Amniotic epithelial cell (primary cell): ENCODE measurements at regions not wholly inside any gene's neighbourhood (a gene's known extent, or its start where the extent isn't known, plus 50 kb on each side); places are given as distances from the start of the nearest gene placed in this dataset.
A peak's percentile ranks its signal among the peaks of the same experiment; 100 is the strongest.

ENCODE experiments used
- DNase-seq: peaks from one replicate; pipeline ENCODE4 v3.0.0-alpha.2; 2010; ENCODE audit warnings: low read depth

DNA sequence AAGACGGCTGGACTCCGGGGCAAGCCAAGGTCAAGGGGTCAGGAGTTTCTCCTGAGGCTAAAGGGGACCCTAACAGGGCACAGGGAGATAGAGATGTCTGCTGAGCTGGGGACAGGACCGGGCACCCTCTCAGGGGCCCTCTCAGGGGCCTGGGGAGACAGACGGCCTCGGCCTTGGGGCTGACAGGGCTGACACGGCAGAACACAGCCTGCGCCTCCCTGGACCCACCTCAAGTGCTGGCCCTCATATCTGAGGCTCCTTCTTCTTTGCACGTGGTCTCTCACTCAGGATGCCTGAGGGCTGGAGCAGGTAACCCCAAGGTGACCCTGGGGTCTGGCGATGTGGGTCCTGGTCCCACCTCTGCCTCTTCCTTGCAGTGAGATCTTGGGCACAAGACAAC is 186.9 kb upstream of the TNRC6C start:
- no peak for DNase-seq

DNA sequence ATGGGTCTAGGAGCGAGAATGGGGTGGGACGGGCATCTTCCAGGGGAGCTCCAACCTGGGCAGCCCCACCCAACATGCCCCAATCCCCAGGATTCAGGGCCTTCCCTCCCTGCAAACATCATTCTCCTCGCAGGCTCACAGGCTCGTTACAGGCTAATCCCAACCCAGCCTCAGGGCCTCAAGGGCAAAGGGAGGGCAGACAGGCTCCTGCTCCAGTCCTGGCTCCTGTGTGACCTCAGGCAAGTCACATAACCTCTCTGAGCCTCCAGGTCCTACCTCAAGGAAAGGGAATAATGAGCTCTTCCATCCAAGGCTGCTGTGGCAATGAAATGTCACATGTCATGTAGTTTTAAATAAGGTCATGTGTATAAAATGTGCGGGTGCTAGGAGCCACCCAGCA is 186.5 kb upstream of the TNRC6C start:
- no peak for DNase-seq

DNA sequence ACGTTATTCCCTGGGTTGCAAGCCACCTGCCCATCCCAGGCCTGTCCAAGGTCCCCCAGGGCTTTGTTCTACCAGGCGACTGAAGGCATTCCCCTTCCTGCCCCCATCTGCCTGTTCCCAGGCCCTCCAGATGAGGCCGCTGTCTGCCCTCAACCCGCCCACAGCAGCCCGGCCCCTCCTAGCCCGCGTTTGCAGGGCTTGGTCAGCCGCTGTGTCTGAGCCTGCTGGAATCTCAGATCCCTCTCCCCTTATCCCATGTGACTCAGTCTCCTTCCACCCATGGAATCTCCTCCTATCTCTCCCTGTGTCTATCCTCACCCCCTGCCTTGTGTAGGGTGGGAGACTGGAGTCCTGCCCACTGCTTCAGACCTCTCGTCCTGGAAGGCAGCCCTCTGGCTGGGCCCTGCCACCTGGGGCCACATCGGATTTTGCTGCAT is 186.0 kb upstream of the TNRC6C start:
- peak; percentile 70 for DNase-seq

DNA sequence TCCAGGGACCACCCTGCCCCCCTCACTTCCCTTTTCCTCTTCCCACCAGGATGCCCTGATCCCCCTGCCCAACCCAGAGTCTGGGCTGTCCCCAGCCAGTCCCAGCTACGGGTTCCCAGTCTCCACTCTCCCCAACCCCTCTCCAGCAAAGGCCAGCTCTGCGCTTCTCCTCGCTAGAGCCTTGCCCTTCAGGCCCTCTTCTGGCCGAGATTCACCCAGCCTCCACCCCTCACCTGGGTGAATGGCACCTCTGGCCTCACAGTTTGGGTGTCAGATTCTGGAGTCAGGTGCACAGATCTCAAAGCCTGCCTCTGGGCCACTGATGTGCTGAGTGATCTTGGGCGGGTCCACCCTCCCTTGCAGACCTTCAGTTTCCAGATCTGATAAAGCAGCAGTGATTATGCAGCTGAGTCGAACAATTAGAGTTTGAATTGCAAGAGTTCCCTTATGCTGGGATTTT is 185.6 kb upstream of the TNRC6C start:
- DNase-seq = no peak

DNA sequence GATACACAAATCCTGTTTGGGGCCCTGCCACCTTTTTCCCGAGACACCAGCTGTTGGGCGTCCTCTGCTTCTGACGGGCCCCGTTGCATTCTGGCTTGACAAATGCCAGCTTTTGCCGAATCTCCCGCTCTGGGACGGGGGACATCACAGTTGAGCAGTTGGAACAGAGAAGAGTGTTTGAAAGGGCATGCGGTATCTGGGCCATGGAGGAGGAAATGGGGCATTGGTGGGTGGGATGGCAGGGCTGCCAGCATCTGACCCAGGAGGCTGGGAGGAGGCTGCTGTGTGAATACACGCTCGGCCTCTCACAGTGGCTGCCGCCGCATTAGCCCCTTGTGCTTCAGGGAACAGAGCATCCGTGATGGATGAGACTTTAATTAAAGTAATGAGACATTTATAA is 184.3 kb upstream of the TNRC6C start:
- no peak for DNase-seq

DNA sequence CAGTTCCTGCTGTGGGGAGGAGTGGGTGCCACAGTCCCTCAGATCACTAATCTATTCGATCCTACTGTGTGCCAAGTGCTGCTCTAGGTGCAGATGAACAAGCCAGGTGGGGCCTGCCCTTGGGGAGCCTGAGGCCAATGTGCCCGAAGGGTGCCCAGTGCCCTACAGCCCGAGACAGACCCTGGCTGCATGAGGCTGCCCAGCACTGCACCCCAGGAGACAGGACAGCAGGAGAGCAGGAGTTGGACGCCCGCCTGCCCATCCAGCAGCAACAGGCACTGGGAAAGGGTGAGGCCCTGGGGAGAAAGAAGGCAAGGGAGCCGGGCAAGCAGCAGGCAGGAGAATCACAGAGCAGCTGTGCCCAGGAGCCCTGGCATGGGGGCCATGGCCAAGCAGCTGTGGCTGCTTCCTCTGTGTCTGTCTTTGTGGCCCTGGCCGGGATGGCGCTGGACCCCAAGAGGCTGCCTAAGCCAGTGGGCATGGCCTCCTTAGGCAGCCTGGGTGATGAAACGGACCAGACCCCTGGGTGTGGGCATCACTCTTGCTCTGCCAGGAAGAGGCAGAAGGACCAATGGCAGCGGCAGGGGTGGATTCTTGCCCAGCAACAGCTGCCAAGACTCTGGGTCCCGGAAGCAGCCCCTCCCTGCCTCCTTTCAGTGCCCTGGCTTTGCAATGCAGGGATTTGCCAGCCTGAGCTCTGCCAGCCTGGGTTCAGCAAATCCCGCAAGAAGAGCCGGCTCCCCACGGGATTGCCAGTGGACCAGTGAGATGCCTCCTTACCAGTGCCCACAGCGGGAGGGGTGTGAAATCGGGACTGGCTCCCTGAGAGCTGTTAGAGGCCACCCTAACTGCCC is 179.6 kb upstream of the TNRC6C start:
- DNase-seq = no peak

DNA sequence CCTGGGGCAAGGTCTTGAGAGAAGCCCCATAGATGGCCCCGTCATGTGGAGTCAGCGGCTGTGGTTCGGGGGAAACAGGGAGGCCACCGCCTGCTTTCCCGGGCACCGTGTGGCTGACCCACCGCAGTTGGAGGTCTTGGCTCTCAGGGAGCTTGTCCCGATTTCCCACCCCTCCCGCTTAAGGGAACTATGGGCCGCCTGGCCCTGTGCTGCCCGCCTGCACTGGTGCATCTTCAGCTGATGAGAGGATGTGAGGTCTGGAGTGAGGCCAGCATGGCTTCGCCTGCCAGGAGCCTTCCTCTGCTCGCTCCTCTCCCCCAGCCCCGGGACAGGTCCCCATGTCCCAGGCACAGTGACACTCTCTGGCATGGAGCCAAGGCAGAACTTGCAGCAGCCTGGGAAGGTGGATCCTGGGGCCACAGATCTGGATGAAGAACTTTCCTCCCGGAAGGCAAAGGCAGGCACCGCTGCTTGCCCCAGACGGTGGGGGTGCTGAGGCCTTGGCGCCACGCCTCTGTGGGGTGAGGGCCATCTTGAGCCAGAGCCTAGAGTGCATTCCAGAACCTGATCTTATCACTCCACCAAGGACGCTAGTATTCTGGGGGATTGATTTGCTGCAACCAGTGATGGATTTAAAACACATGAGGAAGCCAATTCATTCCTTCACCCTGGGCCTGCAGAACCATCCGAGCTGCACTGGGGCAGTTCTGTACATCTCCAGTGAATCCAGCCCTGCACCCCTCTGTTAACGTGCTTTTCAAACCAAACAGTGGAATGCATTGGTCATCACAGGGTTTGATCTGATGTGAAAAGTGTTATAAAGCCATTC is 178.6 kb upstream of the TNRC6C start:
- DNase-seq = no peak

DNA sequence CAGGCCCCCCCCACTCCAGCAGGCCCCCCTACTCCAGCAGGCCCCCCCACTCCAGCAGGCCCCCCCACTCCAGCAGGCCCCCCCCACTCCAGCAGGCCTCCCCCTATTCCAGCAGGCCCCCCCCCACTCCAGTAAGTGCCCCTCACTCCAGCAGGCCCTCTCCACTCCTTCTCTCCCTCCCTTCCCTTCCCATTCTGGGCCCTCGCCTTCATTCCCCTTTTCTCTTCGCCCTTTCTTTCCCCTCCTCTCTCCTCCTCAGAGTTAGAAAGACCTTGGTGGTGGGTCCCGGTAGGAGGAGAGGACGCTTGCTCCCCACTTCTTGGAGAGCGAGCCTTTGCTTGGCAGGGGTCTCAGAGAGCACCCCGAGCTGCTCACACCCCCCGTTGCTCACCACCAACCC is 177.0 kb upstream of the TNRC6C start:
- no peak for DNase-seq

DNA sequence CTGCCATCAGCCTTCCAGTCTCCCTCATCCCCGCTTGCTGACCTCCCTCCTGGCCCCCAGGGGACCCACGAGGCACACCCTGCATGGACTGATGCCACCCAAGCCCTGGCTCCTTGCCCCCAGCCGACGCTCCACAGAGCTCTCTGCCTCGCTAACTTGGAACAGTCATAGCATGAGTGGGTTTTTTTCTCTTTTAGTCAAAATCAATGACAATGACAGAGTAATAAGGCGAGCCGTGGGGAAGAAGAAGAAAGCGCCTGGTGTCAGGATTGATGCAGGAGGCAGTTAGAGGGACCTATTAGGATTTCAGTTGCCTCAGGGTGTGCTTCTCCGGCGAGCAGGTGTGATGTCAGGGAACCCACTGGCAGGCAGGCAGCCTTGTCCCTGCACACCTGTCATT is 176.3 kb upstream of the TNRC6C start:
- DNase-seq = no peak

DNA sequence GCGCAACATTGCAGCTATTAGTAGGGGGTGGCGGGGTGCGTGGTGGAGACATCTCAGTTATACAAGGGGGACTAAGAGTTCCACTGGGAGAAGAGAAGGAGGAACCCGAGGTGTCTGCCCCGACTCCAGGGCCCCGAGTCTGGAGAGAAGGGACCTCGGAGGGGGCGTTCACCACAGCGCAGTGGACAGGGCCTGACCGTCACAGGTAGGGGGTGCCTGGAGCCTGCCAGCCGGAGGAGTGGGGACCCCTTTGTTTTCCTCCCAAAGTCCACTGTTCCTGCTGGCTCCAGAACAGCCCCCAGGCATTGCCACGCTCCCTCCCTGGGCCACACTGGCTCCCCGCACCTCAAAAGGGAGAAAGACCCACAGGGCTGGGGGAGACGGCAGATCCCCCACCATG is 175.9 kb upstream of the TNRC6C start:
- no peak for DNase-seq

DNA sequence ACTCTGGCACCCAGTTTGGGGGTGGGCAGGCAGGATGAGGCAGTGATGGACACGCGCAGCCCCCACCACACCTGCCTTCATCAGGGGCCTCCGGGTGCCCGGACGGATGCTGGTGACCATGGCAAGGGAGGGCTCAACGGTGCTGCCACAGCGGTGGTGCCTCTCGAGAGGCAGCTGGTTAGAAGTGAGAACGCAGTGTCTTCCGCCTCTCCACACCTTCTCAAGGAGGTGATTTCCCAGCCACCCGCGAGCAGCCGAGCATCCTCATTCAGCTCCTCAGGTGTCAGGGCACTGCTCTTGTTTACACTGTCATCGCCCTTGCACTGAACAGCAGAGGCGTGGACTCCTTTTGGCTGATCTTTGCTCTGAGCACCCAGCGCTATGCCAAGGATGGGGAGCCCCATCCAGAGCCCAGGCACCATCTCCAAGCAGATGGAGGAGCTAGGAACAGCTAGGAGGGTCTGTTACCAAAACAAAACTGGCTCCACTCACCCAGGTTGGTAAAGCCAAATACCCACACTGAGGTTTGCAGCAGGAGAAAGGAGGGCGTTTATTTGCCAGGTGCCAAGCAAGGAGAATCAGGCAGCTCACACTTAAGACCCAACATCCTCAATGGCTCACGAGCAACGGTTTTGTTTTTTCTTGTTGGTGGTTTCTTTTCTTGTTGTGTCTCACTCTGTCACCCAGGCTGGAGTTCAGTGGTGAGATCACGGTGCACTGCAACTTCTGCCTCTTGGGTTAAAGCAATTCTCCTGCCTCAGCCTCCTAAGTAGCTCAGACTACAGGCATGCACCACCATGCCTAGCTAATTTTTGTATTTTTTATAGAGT is 174.3 kb upstream of the TNRC6C start:
- DNase-seq = no peak

DNA sequence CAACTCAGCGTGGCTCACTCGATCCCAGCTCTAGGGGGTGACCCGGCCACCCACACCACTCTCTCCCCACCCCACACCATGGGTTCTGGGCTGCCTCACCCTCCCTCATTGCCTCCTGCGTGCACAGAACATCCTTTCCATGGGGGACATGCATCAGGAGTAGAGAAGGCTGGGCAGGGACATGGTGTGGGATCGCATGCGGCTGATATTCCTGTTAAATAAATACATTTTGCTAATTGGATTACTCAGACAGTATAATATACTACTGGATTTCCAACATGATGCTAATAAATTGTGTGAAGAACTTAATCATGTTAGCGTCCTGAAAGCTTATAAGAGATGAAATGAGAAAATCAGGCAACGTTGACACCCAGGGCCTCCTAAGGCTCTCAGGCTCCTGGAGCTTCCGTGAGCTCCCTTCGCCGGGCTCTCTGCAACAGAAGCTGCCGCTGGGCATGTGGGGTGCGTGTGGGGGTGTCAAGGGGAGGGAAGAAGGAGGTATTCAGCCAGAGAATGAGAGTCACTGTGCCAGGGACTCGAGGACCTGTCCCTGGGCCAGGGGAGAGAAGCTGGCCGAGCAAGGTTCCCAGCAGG is 173.1 kb upstream of the TNRC6C start:
- DNase-seq = no peak

DNA sequence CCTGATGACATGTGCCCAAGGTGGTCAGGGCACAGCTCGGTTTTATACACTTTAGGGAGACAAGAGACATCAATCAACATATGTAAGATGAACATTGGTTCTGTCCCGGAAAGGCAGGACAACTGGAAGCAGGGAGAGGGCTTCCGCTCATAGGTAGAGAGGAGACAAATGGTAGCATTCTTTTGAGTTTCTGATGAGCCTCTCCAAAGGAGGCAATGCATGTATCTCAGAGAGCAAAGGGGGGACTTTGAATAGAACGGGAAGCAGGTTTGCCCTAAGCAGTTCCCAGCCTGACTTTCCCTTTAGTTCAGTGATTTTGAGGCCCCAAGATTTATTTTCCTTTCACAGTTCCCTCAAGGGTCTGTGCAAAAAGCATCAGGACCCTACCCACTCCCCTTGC is 172.4 kb upstream of the TNRC6C start:
- DNase-seq = no peak

DNA sequence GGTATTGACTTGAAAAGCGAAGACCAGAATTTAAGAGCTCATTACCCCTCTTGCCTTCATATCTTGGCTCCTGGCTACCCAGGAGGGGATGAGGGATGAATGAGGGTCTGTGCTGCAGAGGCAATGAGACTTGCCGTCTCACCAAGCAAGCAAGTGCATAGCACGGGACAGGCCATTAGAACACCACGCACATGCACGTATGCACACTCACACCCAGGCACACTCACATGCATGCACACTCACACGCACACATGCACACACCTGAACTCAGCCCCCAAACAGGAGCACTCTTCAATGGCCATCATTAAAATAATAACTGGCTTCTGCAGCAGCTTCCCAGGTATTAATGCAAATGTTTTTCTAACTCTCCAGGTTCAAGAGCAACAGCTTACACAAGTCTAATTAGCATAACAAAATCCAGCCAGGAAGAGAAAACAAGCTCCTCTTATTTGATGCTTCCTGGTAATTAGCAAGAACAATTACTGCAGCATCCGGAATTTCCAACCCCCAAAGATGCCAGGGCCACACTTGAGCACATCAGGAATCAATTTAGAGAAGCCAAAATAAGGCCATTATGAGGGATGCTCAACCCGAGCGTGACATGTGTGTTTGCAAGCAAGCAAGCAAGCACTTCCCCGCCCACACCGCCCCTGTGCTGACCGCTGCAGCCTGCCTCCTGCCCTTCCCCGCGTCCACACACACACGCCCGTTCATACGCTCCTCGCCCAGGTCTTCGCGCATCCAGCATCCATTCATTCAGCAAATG is 171.6 kb upstream of the TNRC6C start:
- no peak for DNase-seq

DNA sequence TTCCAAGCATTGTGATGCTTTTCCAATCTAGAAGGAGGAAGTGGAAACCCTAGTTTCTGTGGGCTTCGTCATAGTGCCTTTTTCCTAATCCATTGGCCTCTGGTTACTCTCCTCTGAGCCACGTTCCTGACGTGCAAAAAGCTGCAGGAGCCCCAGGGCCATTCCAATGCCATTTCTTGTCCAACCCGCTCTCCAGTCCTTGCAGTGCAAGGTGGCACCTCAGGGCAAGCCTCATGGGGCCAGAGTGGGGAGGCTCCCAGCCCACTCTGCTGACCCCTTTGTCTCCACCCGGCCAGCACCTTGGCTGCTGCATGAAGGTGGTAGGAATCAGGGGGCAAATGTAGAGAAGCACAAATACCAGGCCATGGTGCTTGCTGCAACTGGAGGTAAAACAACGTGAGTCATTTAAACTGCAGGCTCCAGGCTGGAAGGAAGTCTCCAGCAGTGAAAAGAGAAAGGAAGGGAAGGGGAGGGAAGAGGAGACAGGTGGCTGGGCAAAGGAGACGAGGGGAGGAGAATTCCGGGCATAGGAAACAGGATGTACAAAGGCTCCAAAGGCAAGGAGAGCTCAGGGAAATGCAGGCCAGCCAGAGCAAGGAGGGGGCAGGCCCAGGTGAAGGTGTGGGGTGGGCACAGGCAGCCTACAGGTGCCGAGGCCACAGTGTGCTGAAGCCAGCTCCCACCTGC is 168.2 kb upstream of the TNRC6C start:
- no peak for DNase-seq

DNA sequence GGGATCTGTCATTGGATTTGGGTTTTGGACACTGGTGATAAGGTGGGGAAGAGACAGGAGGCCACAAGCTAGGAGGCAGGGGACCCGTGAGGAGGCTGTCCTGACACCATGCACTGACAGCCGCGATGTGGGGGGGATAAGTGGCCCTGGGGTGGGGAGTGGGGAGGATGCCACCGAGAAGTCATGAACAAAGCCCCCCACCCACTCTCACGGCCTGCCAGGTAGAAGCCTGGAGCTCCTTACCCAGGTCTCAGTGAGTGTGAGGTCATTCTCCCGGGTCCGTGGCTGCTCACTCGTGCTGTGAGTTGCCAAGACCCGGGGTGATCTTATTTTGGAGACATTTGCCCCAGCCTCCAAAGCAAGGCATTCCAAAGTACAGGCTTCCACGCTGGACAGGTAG is 165.9 kb upstream of the TNRC6C start:
- no peak for DNase-seq

DNA sequence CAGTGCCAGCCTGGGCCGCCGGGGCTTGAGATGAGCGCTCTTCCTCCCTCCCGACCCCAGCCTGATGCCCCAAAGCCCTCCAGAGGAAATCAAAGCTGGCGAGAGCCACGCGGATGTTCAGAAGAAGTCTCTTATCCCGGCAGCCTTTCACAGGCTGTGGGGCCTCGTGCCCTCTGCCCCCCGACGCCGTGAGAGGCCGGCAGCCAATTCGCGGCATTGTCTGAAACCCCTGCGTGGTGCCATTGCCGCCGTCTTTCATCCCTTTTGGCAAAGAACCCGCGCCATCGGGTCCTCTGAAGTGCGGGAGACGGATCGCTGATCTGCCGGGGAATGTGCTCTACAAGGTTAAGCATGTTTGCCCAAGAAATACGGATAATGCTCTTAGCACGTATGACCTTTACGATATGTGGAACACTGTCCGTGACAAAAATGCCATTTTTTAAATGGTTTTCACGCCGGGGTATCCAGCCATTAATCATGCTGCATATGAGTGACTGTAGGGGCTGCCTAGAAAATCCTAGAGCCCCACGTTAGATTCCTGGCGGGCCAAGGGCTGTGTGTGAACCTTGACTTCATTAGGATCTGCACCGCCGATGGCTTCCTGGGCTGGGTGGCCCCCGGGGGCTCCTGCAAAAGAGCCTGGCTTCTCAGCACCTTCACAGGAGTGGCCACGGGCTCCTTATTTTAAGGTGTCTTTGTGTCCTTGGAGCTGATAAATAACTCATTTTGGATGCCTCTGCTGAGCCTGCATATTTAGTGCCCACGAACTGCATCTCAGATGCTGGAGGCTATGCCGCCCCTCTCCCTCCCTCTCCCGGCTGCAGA is 165.1 kb upstream of the TNRC6C start:
- DNase-seq = no peak

DNA sequence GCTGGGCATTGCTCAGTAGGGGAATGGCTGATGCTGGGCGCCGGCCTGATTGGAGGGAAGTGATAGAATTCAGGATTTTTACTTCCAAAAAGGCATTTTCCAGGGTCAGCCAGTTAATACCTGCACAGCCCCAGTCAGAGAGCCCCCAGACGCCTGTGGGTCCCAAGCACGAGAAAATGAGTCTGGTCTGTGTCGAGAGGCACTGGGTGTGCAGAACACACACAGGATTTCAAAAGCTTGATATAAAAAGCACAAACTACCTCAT is 164.6 kb upstream of the TNRC6C start:
- DNase-seq = no peak

DNA sequence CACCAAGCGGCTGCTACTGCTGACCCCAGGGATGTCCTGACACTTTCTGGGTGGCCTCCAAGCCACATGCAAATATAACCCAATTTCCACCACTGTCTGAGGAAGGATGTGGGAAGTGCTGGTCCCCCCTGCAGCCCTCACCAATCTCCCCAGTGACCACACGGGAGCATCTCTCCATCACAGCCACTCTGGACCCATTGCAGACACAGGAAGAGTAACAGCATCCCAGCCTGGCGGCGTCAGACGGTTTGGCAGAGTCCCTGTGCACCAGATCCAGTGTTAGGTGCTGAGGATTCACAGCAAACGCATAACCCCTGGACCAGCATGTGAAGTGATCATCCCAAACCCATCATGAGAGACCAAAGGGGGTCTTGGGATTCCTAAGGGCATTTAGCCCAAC is 163.7 kb upstream of the TNRC6C start:
- no peak for DNase-seq

DNA sequence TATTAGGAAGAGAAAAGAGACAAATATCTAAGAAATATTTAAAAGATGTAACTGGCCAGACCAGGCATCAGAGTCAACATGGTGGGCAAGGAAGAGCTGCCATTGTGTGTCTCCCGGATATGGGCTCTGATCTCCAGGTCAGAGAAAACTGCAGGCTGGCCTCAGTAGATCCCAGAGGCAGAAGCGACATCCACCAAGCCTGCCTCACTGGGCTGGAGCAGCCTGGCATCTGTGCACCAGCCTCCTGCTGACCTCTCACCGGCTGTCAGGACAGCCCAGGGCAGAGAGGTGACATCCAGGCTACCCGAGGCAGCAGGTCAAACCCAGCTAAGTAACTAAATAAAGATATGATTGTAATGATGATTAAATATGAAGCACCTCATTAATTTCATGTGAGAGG is 162.8 kb upstream of the TNRC6C start:
- DNase-seq = no peak
